ENCODE measurements at regions not wholly inside any gene's neighbourhood (a gene's known extent, or its start where the extent isn't known, plus 50 kb on each side); places are given as distances from the start of the nearest gene placed in this dataset.

- peaks cover 26% of the 10 kb centered on the region for H3K27me3 ChIP-seq (replicated peaks; ENCODE audit: insufficient read depth, low read length)
- H3K36me3 ChIP-seq (replicated peaks; ENCODE audit: insufficient read depth, low read length), result no peaks in the 10 kb centered on the region
- no peak overlapping the region for H2AFZ ChIP-seq (ENCODE audit: low read length)
- no peaks in the 10 kb centered on the region for H3K4me1 ChIP-seq (ENCODE audit: low read length)
- no peaks in the 10 kb centered on the region for H3K9me3 ChIP-seq (replicated peaks; ENCODE audit: insufficient read depth, low read length)
- H4K20me1 ChIP-seq (ENCODE audit: insufficient read depth, low read length), result no peaks in the 10 kb centered on the region
- H3F3A ChIP-seq (ENCODE audit: insufficient read depth, low read length), result no peaks in the 10 kb centered on the region
- H3K4me3 ChIP-seq (ENCODE audit: low read length), result no peak overlapping the region
- no peak for DNase-seq
- H3K4me2 ChIP-seq (ENCODE audit: low read depth, low read length), result no peak overlapping the region
- TF ChIP-seq EZH2 (optimal IDR thresholded peaks at IDR 0.05; ENCODE audit: low read depth, low read length) (no peak), CTCF (IDR thresholded peaks at IDR 0.05; ENCODE audit: low read length) (no peak), EZH2phosphoT487 (IDR thresholded peaks at IDR 0.05; ENCODE audit: low read length) (no peak)
- no peak overlapping the region for H3K27ac ChIP-seq (ENCODE audit: low read length)
- no peaks in the 10 kb centered on the region for H3K9me2 ChIP-seq (replicated peaks; ENCODE audit: insufficient read depth, low read length)
- H3K9ac ChIP-seq (ENCODE audit: low read length), result no peak overlapping the region
- H3K79me2 ChIP-seq (ENCODE audit: low read length), result no peaks in the 10 kb centered on the region
Measured at GRCh38 chr22:26906464-26906863, 249.1 kb downstream of the MIAT start.

GRCh38 chr22:26907366-26907765 lies 250.0 kb downstream of the MIAT start:
- no peak overlapping the region for H3K27ac ChIP-seq (ENCODE audit: low read length)
- H3K9me2 ChIP-seq (replicated peaks; ENCODE audit: insufficient read depth, low read length), result no peaks in the 10 kb centered on the region
- H3K79me2 ChIP-seq (ENCODE audit: low read length), result no peaks in the 10 kb centered on the region
- H2AFZ ChIP-seq (ENCODE audit: low read length), result no peak overlapping the region
- no peaks in the 10 kb centered on the region for H3K36me3 ChIP-seq (replicated peaks; ENCODE audit: insufficient read depth, low read length)
- no peaks in the 10 kb centered on the region for H3K4me1 ChIP-seq (ENCODE audit: low read length)
- no peak overlapping the region for H3K4me2 ChIP-seq (ENCODE audit: low read depth, low read length)
- H3K27me3 ChIP-seq (replicated peaks; ENCODE audit: insufficient read depth, low read length), result peaks cover 19% of the 10 kb centered on the region
- no peak overlapping the region for H3K4me3 ChIP-seq (ENCODE audit: low read length)
- TF ChIP-seq EZH2phosphoT487 (IDR thresholded peaks at IDR 0.05; ENCODE audit: low read length) (no peak), EZH2 (optimal IDR thresholded peaks at IDR 0.05; ENCODE audit: low read depth, low read length) (no peak), CTCF (IDR thresholded peaks at IDR 0.05; ENCODE audit: low read length) (no peak)
- H4K20me1 ChIP-seq (ENCODE audit: insufficient read depth, low read length), result no peaks in the 10 kb centered on the region
- no peak for DNase-seq
- no peaks in the 10 kb centered on the region for H3F3A ChIP-seq (ENCODE audit: insufficient read depth, low read length)
- no peak overlapping the region for H3K9ac ChIP-seq (ENCODE audit: low read length)
- H3K9me3 ChIP-seq (replicated peaks; ENCODE audit: insufficient read depth, low read length), result no peaks in the 10 kb centered on the region

GRCh38 chr22:26910845-26911244 lies 253.5 kb downstream of the MIAT start:
- Histone ChIP-seq H3K9me2 (replicated peaks; ENCODE audit: insufficient read depth, low read length) (no peaks in the 10 kb centered on the region), H3K4me2 (ENCODE audit: low read depth, low read length) (no peak overlapping the region), H3F3A (ENCODE audit: insufficient read depth, low read length) (no peaks in the 10 kb centered on the region), H2AFZ (ENCODE audit: low read length) (no peak overlapping the region), H3K36me3 (replicated peaks; ENCODE audit: insufficient read depth, low read length) (no peaks in the 10 kb centered on the region), H3K4me1 (ENCODE audit: low read length) (no peaks in the 10 kb centered on the region), H3K9me3 (replicated peaks; ENCODE audit: insufficient read depth, low read length) (no peaks in the 10 kb centered on the region), H3K79me2 (ENCODE audit: low read length) (no peaks in the 10 kb centered on the region), H3K4me3 (ENCODE audit: low read length) (no peak overlapping the region), H3K27ac (ENCODE audit: low read length) (no peak overlapping the region), H3K27me3 (replicated peaks; ENCODE audit: insufficient read depth, low read length) (peaks cover 3% of the 10 kb centered on the region; the same call in 1 of the 2 replicates), H3K9ac (ENCODE audit: low read length) (no peak overlapping the region), H4K20me1 (ENCODE audit: insufficient read depth, low read length) (no peaks in the 10 kb centered on the region)
- TF ChIP-seq CTCF (IDR thresholded peaks at IDR 0.05; ENCODE audit: low read length) (no peak), EZH2 (optimal IDR thresholded peaks at IDR 0.05; ENCODE audit: low read depth, low read length) (no peak), EZH2phosphoT487 (IDR thresholded peaks at IDR 0.05; ENCODE audit: low read length) (no peak)
- no peak for DNase-seq

Measured in MM.1S (cell line).